ENCODE measurements at regions not wholly inside any gene's neighbourhood (a gene's known extent, or its start where the extent isn't known, plus 50 kb on each side); places are given as distances from the start of the nearest gene placed in this dataset.

DNA sequence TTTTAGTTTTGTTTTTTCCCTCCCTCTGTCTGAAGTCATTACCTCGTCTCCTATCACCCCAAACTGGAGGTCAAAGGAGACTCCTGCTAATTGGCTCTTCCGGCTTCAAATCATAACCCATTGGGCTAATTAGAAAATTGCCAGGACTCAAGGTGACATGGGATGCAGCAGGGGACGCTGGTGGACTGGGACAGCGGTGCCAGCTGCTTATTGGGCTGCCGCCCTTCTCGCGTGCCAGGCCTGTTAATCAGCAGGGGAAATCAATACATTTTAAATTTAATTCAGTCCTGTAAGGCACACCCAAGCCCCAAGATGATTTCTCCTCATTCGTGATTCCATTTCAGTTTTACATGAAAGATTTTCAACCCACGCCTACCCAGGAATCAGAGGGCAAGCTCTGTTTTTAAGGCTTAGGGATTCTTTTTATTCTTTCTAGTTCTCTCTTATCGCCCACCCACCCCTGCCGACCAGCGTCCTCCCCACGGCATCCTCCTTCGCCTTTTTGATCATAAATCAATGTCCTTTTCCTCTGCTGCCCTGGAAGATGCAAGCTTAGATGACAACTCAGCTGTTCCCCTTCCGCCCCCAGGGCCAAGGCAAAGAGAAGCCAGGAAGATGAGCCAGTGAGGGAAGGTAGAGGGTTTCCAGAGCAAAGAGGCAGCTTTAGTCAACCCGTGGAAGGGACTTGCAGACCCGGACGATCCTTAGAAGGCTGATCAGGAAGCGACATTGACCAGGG lies 329.6 kb downstream of the UACA start:
- TF ChIP-seq EZH2 (IDR thresholded peaks at IDR 0.05) (no peak), POLR2AphosphoS5 (IDR thresholded peaks at IDR 0.05; ENCODE audit: borderline replicate concordance, low read depth, low read length) (no peak), FOXP2 (optimal IDR thresholded peaks at IDR 0.05; ENCODE audit: control extremely low read depth, extremely low read length, insufficient read depth) (no peak)

All from SK-N-MC (cell line).